ENCODE measurements at regions not wholly inside any gene's neighbourhood (a gene's known extent, or its start where the extent isn't known, plus 50 kb on each side); places are given as distances from the start of the nearest gene placed in this dataset.

DNA sequence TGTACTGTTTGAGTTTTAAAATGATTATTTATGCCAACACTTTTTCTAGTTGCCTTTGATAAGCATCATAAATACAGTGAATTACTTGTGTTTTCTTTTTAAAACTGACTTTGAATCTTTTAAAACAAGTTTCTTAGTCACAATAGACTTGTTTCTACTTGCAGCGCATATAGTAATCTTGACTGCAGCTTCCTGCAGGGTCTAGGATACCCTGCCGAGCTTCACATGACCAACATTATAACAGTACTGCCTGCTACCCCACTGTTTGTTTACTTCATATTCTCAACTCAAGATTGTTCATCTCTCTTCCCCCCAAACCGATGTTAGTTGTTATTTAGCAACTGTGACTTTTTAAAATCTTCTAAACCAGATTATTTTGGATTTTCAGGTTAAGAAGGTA lies 751.3 kb upstream of the NEGR1 start:
- no peak for FAIRE-seq
- WGBS (ENCODE audit: insufficient coverage, insufficient replicate concordance, low lambda C conversion rate, missing lambda C conversion rate): 24% methylated on average over 3 of the region's 3 CpGs

GRCh38 chr1:73029571-73029970 lies 747.2 kb upstream of the NEGR1 start:
- Histone ChIP-seq H4K20me1 (ENCODE audit: control insufficient read depth, insufficient read depth) (no peaks in the 10 kb centered on the region), H2AFZ (ENCODE audit: control insufficient read depth, low read depth, low read length) (no peak overlapping the region), H3K4me1 (ENCODE audit: control insufficient read depth, insufficient read depth, low read length) (no peaks in the 10 kb centered on the region), H3K4me3 (no peak overlapping the region), H3K9me3 (replicated peaks; ENCODE audit: control insufficient read depth, insufficient read depth, low read length) (no peaks in the 10 kb centered on the region), H3K36me3 (ENCODE audit: control insufficient read depth in 2 of 2, insufficient read depth in 2 of 2, low read length in 1 of 2) (no peaks in the 10 kb centered on the region), H3K27ac (ENCODE audit: control insufficient read depth, insufficient read depth) (no peak overlapping the region), H3K9ac (ENCODE audit: control insufficient read depth, insufficient read depth, low read length) (no peak overlapping the region), H3K27me3 (replicated peaks in 1 of 2; ENCODE audit: control insufficient read depth in 2 of 2, insufficient read depth in 2 of 2, low read length in 1 of 2) (no peaks in the 10 kb centered on the region), H3K4me2 (ENCODE audit: control insufficient read depth, insufficient read depth) (no peak overlapping the region), H3K79me2 (ENCODE audit: control insufficient read depth, insufficient read depth, low read length) (no peaks in the 10 kb centered on the region)
- no TSS peak for BruUV-seq (replicated peaks)
- no peak for FAIRE-seq
- in situ Hi-C loops (cut with MboI): no loop called here
- ChIA-PET SMC1A (ENCODE audit: uncharacterized antibody, unreplicated experiment) (no interaction called here), RAD21 (ENCODE audit: unreplicated experiment) (no interaction called here), CTCF (no interaction called here), POLR2A (no interaction called here)
- TF ChIP-seq BRCA1 (IDR thresholded peaks at IDR 0.05; ENCODE audit: low read depth, low read length) (no peak), YBX1 (IDR thresholded peaks at IDR 0.05) (no peak), ETV6 (conservative IDR thresholded peaks at IDR 0.05 in 1 of 2, IDR thresholded peaks at IDR 0.05 in 1 of 2; ENCODE audit: borderline replicate concordance in 1 of 2, low read depth in 1 of 2) (no peak), PML (IDR thresholded peaks at IDR 0.05; ENCODE audit: low read length) (no peak), RBBP5 (conservative IDR thresholded peaks at IDR 0.05) (no peak)
- no peak for DNase-seq (ENCODE audit: low read depth, low spot score)
- WGBS (ENCODE audit: insufficient coverage, insufficient replicate concordance, low lambda C conversion rate, missing lambda C conversion rate): 0% methylated on average over 2 of the region's 2 CpGs
- intact Hi-C loops (cut with micrococcal nuclease; ENCODE audit: unreplicated experiment): no loop called here
- no peak for ATAC-seq

More for the DNA sequence above, 751.3 kb upstream of the NEGR1 start:
- no peak overlapping the region for H3K9ac ChIP-seq (ENCODE audit: control insufficient read depth, insufficient read depth, low read length)
- ChIA-PET SMC1A (ENCODE audit: uncharacterized antibody, unreplicated experiment) (no interaction called here), POLR2A (interaction anchor here (0.5 kb wide), 1 partner anchor 899 kb away, joined by 3 read pairs; no protein-coding TSS in a partner anchor), RAD21 (ENCODE audit: unreplicated experiment) (no interaction called here), CTCF (no interaction called here)
- H3K36me3 ChIP-seq (ENCODE audit: control insufficient read depth in 2 of 2, insufficient read depth in 2 of 2, low read length in 1 of 2): no peaks in the 10 kb centered on the region
- H3K27ac ChIP-seq (ENCODE audit: control insufficient read depth, insufficient read depth): no peak overlapping the region
- no peak overlapping the region for H3K4me2 ChIP-seq (ENCODE audit: control insufficient read depth, insufficient read depth)
- no peak overlapping the region for H3K4me3 ChIP-seq
- no peak overlapping the region for H2AFZ ChIP-seq (ENCODE audit: control insufficient read depth, low read depth, low read length)
- intact Hi-C loops (cut with micrococcal nuclease; ENCODE audit: unreplicated experiment) (no loop called here), in situ Hi-C loops (cut with MboI) (no loop called here)
- TF ChIP-seq ZSCAN29 (IDR thresholded peaks at IDR 0.05) (no peak), SPI1 (IDR thresholded peaks at IDR 0.05; ENCODE audit: borderline replicate concordance, insufficient read depth, low read depth, low read length) (no peak), USF1 (IDR thresholded peaks at IDR 0.05; ENCODE audit: borderline replicate concordance, extremely low read length, insufficient read depth, low read depth, low read length) (no peak)
- H3K4me1 ChIP-seq (ENCODE audit: control insufficient read depth, insufficient read depth, low read length): no peaks in the 10 kb centered on the region
- no peaks in the 10 kb centered on the region for H3K79me2 ChIP-seq (ENCODE audit: control insufficient read depth, insufficient read depth, low read length)
- no peaks in the 10 kb centered on the region for H3K27me3 ChIP-seq (replicated peaks in 1 of 2; ENCODE audit: control insufficient read depth in 2 of 2, insufficient read depth in 2 of 2, low read length in 1 of 2)
- no TSS peak for BruUV-seq (replicated peaks)
- ATAC-seq: no peak
- DNase-seq (ENCODE audit: low read depth, low spot score): no peak
- H3K9me3 ChIP-seq (replicated peaks; ENCODE audit: control insufficient read depth, insufficient read depth, low read length): no peaks in the 10 kb centered on the region
- H4K20me1 ChIP-seq (ENCODE audit: control insufficient read depth, insufficient read depth): no peaks in the 10 kb centered on the region
